Kasumi-1 (cell line): ENCODE measurements at regions not wholly inside any gene's neighbourhood (a gene's known extent, or its start where the extent isn't known, plus 50 kb on each side); places are given as distances from the start of the nearest gene placed in this dataset.

ENCODE experiments used
- DNase-seq, 2 experiments: peaks; one replicate each; lab custom pipeline; 2025; lab: John Stamatoyannopoulos, UW

- no peak for DNase-seq
Observed at GRCh38 chr2:37471994-37472393, 127.6 kb downstream of the QPCT start.

GRCh38 chr2:37472959-37473358 lies 128.5 kb downstream of the QPCT start:
- DNase-seq = no peak

DNA sequence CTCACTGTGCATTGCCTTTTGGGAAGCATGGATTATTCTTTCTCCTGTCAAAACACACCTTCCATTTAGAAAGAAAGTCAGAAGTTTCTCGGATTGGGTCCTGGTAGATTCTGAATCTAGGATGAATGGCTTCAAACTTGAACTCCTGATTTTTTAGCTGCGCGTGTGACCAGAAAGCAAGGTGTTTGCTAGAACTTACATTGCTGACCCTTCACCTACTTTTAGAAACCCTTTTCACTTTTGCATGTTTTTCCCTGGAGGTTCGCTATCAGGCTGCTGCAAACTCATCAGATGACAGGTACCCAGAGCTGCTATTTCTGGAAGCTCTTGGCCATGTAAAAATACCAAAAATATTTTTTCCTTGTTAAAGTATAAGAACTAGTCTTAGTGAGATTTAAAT lies 132.0 kb downstream of the QPCT start:
- no peak for DNase-seq

DNA sequence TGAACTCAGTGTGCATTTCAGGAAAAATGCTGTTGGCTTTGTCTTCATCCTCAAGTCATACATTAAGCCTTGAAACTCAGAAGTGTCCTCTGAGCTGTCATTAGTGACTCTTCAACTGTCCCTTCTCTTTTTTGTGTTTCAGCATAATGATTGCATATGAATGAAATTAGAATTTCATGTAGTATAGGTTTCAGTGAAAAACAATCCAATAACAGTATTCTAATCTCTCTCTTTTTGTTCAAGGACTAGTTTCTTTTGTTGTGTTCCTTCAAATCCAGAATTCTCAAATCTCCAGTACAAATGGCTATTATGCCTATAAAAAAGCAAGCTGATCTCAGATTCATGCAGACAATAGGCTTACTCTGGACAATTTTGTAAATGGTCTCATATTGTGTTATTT lies 133.5 kb downstream of the QPCT start:
- DNase-seq = no peak

DNA sequence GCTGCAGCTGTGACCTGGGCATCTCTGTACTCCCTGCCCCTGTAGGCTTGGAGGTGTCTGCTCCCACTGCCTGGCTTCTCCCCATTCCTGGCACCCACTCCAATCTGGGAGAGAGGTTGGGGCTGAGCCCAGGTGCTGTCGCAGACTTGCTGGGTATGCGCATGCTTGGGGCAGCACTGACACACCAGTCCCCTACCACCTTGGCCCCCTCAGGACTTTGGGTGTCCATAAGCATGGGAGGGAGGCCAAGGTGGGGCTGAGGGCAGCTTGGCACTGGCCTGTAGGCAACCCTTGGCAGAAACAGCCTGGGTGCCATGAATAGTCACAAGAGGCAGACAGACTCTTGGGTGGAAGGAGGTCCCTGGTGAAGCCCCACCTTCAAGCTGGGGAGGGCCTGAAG lies 136.8 kb downstream of the QPCT start:
- DNase-seq = no peak

GRCh38 chr2:37489041-37489456 lies 144.6 kb downstream of the QPCT start:
- no peak for DNase-seq

DNA sequence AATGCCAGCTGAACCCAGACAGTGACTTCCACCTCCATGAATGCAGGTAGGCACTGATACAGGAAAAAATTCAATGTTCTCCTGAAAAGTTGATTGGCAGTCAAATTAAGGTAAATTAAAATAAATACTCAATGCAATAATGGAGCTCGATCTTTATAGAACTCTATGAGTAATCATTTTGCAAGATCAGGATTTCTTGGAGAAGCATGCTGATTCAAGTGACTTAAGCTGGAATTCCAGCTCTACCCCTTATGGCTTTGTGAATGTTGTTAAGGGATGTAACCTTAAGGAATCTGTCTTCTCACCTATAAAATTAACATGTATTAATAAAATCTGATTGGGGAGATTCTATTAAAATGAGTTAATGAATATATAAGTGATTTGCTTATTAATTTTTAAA lies 145.1 kb downstream of the QPCT start:
- no peak for DNase-seq

DNA sequence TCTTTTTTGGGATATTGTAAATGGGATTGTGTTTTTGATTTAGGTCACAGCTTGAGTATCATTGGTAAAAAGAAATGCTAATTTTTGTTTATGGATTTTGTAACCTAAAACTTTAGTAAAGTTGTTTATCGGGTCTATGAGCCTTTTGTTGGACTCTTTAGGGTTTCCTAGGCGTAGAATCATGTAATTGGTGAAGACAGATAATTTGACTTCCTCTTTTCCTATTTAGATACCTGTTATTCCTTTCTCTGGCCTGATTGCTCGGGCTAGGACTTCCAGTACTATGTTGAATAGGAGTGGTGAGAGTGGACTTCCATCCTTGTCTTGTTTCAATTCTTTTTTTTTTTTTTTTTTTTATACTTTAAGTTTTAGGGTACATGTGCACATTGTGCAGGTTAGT lies 149.0 kb downstream of the QPCT start:
- DNase-seq = no peak

- no peak for DNase-seq
Observed at GRCh38 chr2:37499113-37499512, 154.7 kb downstream of the QPCT start.

DNA sequence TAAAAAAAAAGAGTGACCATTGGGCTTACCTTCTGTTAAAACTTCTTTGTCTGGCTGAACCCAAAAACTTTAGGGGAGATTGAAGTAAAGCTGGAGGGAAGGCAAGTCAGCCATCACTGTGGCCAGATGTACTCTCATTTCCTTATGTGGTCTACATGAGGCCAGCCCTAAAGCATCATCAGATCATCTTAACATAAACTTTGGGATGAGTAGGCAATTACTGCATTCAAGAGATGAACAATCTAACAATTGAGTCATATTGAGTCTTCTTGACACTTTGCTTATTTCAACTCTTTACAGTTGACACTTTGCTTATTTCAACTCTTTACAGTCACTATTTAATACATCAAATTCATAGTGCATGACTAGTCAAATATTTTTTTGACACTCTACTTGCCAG lies 155.6 kb downstream of the QPCT start:
- DNase-seq = no peak

DNA sequence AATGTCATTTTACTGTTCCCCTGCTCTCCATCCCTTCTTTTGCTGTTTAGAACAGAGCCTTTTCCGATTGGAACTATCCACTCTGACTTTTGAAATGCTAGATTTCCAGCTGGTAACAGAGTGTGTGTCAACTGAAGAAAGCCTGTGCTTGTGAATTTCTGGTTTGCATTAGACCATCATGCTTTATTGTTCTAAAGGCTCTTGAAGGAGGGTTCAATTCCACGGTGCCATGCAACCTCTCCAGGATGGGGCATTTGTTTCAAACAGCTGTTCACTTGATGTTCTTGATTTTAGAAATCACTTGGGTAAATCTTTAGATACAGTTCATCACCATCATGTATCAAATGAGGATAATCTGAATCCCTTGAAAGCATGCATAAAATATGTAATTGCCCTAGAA lies 156.7 kb downstream of the QPCT start:
- DNase-seq = no peak

- no peak for DNase-seq
Observed at GRCh38 chr2:37506407-37507050, 162.1 kb downstream of the QPCT start.

DNA sequence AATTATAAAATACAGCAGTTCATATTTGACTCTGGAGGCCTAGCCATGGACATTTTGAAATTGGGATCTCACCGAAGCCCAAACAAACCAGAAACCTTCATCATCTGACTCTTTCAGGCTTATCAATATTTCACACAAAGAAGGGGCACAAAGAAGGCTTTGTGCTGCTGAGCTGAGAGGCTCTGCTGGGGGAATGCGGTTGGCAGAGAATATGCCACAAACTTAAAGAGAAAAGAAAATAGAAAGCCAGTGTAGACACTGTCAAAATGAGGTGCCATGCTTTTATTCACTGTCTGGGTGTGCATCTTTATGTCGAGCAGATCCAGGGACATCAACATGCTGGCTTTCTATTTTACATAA lies 162.6 kb downstream of the QPCT start:
- no peak for DNase-seq

GRCh38 chr2:37507703-37508102 lies 163.3 kb downstream of the QPCT start:
- DNase-seq = no peak

DNA sequence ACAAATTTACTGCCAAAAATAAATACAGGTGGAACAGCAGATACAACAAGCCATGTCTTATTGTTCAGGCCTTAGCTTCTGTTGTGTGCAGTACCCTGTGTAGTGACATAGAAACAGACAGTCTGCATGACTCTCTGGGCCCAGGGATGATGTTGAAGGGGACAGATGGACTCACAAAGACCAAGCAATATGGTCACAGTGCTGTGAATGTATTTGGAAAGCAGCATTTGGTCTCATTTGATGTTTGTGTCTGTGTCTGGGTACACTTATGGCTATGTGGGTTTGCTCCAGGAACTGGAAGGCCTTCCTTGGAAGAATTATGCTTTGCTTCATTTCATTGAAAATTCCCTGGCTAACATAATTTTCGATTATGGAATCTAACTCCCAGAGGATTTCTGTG lies 158.5 kb downstream of the CDC42EP3 start:
- DNase-seq = no peak

GRCh38 chr2:37523814-37524362 lies 147.6 kb downstream of the CDC42EP3 start:
- DNase-seq = peak; percentile 74 to 77

DNA sequence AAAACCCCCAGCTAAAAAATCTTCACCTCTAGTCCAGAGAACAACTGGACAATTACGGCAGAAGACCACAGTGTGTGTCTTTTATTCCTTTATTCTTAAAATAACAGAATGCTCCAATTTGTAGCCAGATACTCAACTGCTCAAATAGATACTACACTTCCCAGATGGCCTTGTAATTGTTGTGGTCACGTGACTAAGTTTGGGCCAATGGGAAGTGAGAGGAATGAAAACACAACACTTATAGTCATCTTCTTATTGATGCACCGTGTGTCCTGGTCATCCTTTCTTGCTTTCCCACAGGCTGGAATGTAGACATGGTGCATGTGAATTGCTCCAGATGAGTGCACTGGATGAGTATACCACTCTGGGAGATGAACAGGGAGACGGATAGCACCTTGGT lies 145.1 kb downstream of the CDC42EP3 start:
- DNase-seq = no peak

GRCh38 chr2:37526856-37527255 lies 144.6 kb downstream of the CDC42EP3 start:
- no peak for DNase-seq

- DNase-seq = no peak
Observed at GRCh38 chr2:37527361-37527760, 144.1 kb downstream of the CDC42EP3 start.

DNA sequence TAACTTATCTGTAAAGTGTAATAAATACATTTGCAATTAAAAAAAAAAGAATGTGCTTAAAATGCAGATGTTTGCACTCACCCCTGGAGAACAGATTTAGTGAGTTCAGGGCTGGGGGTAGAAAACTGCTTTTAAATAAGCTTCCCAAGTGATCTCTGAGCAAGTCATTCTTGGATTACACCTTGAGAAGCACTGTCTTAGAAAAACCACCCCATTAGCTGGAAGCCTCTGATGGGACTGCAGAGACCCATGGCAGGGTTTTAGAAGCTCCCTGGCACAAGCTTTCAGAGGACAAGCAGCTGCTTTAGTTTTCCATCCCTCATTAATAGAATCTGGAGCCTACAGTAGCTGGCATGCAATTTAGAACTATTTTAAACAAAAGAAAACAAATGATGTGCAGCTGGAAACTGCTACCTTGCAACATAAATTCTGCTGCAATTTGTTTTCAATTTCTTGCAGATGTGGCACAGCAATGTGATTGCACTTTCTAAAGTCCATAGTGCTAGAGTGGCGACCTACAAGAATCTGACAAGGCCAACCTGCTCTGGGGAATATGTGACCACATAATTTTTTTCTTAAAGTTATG lies 141.5 kb downstream of the CDC42EP3 start:
- DNase-seq = no peak

- DNase-seq = no peak
Observed at GRCh38 chr2:37532503-37532902, 138.9 kb downstream of the CDC42EP3 start.

DNA sequence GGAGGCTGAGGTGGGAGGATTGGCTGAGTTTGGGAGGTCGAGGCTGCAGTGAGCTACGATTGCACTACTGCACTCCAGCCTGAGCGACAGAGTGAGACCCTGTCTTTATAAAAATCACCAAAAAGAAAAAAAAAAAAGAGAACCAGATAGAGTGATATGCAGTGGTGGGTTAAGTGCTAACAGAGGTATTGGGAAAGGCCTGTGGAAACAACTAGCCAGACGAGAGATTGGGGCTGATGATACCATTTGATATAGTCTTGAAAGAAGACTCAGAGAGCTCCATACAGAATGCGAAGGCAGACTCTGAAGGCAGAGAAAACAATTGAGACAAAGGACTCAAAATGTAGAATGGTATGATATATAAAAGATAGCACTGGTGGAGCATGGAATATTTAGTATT lies 134.1 kb downstream of the CDC42EP3 start:
- DNase-seq = no peak

DNA sequence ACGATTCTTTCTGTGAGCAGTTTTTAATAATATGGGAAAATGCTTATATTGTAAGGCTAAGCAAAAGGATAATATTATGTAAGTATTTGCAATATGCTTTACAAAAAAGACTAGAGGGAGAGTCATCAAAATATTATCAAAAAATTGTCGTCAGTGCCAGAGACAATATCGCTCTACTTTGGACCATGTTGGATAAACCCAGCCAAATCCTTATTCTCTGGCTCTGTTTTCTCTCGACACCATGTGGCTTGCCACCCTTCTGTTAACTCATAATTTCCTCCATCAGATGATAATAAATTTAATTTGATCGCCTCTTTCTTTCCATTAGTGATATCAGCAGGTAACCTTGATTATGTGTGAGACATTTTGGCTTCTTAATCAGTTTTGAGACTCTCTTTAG lies 129.9 kb downstream of the CDC42EP3 start:
- no peak for DNase-seq

- peak in 1 of 2 experiments; percentile 4 for DNase-seq
Observed at GRCh38 chr2:37543999-37544557, 127.4 kb downstream of the CDC42EP3 start.
